SK-N-MC (cell line): ENCODE measurements at regions not wholly inside any gene's neighbourhood (a gene's known extent, or its start where the extent isn't known, plus 50 kb on each side); places are given as distances from the start of the nearest gene placed in this dataset.

Source experiments
- DNase-seq: peaks from one replicate; pipeline ENCODE4 v3.0.0-alpha.2; 2011; ENCODE audit warnings: low read depth, low spot score
- H3K27ac ChIP-seq: fragments of 200-600 bp; sonication (generic); 2 replicates; pipeline ENCODE4 v1.5.1; 2016; ENCODE audit warnings: mixed run types
- H3K36me3 ChIP-seq: fragments of 200-600 bp; sonication (generic); 2 replicates; pipeline ENCODE4 v1.6.1; 2017; ENCODE audit warnings: antibody characterized with exemption, low read length, mixed read lengths; ENCODE audit not compliant: insufficient read depth
- H3K4me3 ChIP-seq: fragments of 200-600 bp; sonication (generic); 2 replicates; pipeline ENCODE4 v1.5.1; 2016
- H3K9ac ChIP-seq: fragments of 200-600 bp; sonication (generic); 2 replicates; pipeline ENCODE4 v1.8.0; 2017; ENCODE audit warnings: mixed run types, mixed read lengths; ENCODE audit not compliant: insufficient read length
- H3K9me3 ChIP-seq: fragments of 200-600 bp; sonication (generic); 2 replicates; pipeline ENCODE4 v1.6.1; 2017; ENCODE audit warnings: low read depth, mild to moderate bottlenecking, antibody characterized with exemption, low read length, moderate library complexity, mixed read lengths
- EZH2 ChIP-seq: fragments of 200-600 bp; sonication (generic); IDR thresholded peaks from one replicate; pipeline ENCODE4 v1.6.1; 2017; ENCODE audit warnings: antibody characterized with exemption
- FOXP2 ChIP-seq: optimal IDR thresholded peaks from 2 replicates; pipeline ENCODE3; 2011; ENCODE audit warnings: mild to moderate bottlenecking, moderate library complexity; ENCODE audit not compliant: insufficient read depth; ENCODE audit errors: extremely low read length, control extremely low read depth
- POLR2AphosphoS5 ChIP-seq: IDR thresholded peaks from 2 replicates; pipeline ENCODE4 v1.6.1; 2012; ENCODE audit warnings: mild to moderate bottlenecking, low read depth, low read length, borderline replicate concordance

DNA sequence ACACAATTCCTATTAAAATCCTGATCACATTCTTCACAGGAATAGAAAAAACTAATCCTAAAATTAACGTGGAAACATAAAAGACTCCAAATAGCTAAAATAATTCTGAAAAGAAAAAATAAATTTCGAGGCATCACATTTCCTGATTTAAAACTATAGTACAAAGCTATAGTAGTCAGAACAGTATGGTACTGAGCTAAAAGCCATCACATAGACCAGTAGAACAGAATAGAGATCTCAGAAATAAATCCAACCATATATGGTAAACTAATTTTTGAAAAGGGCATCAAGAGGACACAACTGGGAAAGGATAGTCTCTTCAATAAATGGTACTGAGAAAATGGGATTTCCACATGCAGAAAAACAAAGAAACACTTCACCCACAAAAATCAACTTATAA lies 125.2 kb upstream of the DAAM1 start:
- Histone ChIP-seq H3K27ac (no peak overlapping the region), H3K9ac (no peak overlapping the region), H3K4me3 (no peak overlapping the region), H3K9me3 (no peaks in the 10 kb centered on the region), H3K36me3 (no peaks in the 10 kb centered on the region)
- TF ChIP-seq FOXP2 (no peak), POLR2AphosphoS5 (no peak), EZH2 (no peak)
- DNase-seq: no peak

DNA sequence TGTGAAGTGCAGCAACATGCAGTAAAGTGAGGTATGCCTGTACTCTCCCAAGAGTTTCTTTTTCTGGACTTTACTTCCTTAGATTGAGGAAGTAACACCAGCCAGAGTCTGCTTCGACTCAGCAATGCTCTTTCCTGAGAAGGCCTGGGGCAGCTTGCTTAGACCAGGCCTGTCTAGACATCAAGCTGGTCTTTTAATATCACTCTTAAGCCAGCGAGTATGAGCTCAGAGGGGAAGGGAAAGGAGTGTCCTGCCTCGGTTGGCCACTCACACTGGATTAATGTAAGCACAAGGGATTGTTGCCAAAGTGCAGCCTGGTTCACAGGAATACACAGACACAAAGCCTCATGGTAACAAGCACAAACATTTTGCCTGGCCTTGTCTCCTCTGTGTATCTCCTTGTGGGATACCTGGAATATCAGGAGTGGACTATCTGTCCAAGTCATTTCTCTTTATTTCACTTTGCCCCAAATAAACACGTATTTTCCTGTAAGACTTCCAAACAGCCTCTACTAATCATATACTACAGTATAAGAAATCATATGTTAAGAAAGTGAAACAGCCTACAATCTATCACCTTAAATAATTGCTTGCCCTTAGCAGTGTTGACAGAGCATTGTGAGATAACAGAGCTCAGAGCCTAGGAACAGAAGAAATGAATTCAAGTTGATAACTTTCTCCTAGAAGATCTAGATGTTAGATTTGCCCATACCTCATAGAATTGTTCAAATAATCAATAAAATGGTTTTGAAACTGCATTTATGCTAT lies 121.2 kb upstream of the DAAM1 start:
- no peak for DNase-seq
- Histone ChIP-seq H3K36me3 (no peaks in the 10 kb centered on the region), H3K9ac (no peak overlapping the region), H3K4me3 (no peak overlapping the region), H3K27ac (no peak overlapping the region), H3K9me3 (no peaks in the 10 kb centered on the region)
- TF ChIP-seq POLR2AphosphoS5: no peak
- TF ChIP-seq EZH2: no peak
- no peak for TF ChIP-seq FOXP2

DNA sequence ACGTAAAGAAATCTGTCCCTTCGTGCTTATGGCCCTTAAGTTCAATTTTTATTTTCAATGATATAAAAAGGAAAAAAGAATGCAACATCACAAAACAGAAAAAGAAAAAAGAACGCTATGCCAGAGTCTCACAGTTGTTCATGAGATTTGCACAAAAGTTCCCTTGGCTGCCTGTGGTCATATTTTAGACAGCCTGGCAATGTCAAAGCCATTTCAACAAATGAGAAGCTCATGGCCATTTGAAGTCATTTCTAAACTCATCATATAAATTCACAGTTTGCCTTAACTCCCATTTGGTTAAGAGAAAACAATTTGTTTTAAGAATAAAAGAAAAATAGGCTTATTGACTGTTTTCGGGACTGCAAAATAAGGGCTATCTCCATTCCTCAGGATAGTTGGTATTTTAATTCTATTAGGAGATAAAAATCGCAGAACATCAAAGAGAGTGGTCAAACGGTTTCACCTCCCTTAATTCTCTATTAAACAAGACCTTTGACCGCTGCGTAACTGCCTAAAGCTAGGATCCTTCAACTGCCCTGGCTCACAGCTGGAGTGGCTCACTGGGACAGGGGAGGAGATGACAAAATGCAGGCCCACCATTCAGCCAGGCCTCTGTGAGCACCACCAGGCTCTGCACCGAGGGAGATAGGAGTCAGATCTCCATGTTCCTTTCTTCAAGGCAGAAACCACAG lies 119.2 kb upstream of the DAAM1 start:
- no peak overlapping the region for H3K4me3 ChIP-seq
- H3K27ac ChIP-seq: no peak overlapping the region
- TF ChIP-seq FOXP2 (no peak), POLR2AphosphoS5 (no peak), EZH2 (no peak)
- no peak for DNase-seq
- H3K9ac ChIP-seq: no peak overlapping the region
- no peaks in the 10 kb centered on the region for H3K9me3 ChIP-seq
- no peaks in the 10 kb centered on the region for H3K36me3 ChIP-seq

DNA sequence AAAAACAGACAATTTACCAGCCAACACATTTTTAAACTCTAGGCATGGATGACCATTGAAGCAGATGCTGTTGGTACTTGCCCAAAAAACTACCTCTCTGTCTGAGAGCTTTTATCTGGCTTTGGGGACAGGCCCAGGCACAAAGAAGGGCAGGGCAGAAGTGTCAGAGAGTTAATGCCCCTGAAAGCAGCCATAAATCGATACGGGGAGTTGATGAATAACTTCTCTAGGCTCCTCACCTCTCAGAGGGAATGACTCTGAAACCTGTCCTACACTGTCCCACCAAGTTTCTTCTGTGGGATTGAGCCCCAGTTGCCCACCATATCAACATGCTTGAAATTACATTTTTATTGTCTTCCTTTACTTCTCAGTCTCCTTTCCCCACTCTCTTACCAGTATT lies 113.0 kb upstream of the DAAM1 start:
- Histone ChIP-seq H3K9ac (no peak overlapping the region), H3K36me3 (no peaks in the 10 kb centered on the region), H3K4me3 (no peak overlapping the region), H3K9me3 (no peaks in the 10 kb centered on the region), H3K27ac (no peak overlapping the region)
- no peak for DNase-seq
- no peak for TF ChIP-seq POLR2AphosphoS5
- TF ChIP-seq FOXP2: no peak
- TF ChIP-seq EZH2: no peak

- TF ChIP-seq POLR2AphosphoS5 (no peak), EZH2 (no peak), FOXP2 (no peak)
- Histone ChIP-seq H3K9me3 (no peaks in the 10 kb centered on the region), H3K36me3 (no peaks in the 10 kb centered on the region), H3K27ac (no peak overlapping the region), H3K9ac (no peak overlapping the region), H3K4me3 (no peak overlapping the region)
- DNase-seq: no peak
These were observed 106.7 kb upstream of the DAAM1 start for GRCh38 chr14:59081720-59082119.

DNA sequence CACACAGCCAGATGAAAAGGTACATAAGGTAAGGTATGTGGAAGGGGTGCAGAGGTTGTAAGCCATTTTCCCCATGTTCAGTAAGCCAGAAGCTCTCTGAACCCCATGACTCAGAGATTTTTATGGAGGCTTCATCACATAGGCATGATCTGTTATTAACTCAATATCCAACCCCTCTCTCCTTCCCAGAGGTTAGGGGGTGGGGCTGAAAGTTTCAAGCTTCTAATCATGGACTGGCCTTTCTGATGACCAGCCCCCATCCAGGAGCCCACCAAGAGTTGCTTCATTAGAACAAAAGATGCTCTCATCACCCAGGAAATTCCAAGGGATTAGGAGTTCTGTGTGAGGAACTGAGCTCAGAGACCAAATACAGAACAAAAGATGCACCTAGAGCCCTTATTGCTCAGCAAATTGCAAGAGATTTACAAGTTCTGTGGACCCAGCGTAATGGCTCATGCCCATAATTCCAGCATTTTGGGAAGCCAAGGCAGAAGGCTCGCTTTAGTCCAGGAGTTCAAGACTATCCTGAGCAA lies 103.2 kb upstream of the DAAM1 start:
- TF ChIP-seq EZH2 (no peak), POLR2AphosphoS5 (no peak), FOXP2 (no peak)
- no peak for DNase-seq
- H3K27ac ChIP-seq: no peak overlapping the region
- no peak overlapping the region for H3K9ac ChIP-seq
- H3K36me3 ChIP-seq: no peaks in the 10 kb centered on the region
- no peak overlapping the region for H3K4me3 ChIP-seq
- H3K9me3 ChIP-seq: no peaks in the 10 kb centered on the region

DNA sequence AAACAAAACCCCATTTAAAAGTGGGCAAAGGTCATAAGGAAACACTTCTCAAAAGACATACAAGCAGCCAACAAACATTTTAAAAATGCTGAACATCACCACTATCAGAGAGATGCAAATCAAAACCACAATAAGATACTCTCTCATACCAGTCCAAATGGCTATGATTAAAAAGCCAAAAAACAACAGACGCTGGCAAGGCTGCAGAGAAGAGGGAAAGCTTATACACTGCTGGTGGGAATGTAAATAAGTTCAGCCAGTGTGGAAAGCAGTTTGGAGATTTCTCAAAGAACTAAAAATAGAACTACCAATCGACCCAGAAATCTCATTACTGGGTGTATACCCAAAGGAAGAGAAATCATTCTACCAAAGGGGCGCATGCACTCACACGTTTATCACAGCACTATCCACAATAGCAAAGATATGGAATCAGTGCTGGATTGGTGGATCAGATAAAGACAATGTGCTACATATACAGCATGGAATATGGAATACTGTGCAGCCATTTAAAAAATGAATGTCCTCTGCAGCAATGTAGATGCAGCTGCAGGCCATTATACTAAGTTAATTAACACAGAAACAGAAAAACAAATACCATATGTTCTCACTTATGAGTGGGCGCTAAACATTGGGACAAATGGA lies 102.1 kb upstream of the DAAM1 start:
- H3K9me3 ChIP-seq: no peaks in the 10 kb centered on the region
- H3K27ac ChIP-seq: no peak overlapping the region
- TF ChIP-seq EZH2 (no peak), FOXP2 (no peak), POLR2AphosphoS5 (no peak)
- H3K9ac ChIP-seq: no peak overlapping the region
- no peaks in the 10 kb centered on the region for H3K36me3 ChIP-seq
- no peak for DNase-seq
- H3K4me3 ChIP-seq: no peak overlapping the region

DNA sequence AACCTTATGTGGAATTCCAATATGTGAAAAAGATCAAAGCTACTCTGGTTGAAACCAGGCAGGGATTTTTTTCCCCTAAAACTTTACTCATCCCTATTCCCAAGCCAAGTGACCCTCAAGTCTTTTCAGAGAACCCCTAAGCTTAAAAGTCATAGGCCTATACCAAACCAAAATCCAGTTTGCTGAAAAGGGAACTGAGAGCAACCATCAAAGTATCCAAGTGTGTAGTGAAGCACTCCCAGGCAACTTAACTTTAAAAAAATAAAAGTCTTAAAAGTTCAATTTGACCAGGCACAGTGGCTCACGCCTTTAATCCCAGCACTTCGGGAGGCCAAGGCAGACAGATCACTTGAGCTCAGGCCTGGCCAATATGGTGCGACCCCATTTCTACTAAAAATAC lies 101.2 kb upstream of the DAAM1 start:
- Histone ChIP-seq H3K9me3 (no peaks in the 10 kb centered on the region), H3K27ac (no peak overlapping the region), H3K36me3 (no peaks in the 10 kb centered on the region), H3K9ac (no peak overlapping the region), H3K4me3 (no peak overlapping the region)
- TF ChIP-seq POLR2AphosphoS5: no peak
- no peak for TF ChIP-seq EZH2
- no peak for TF ChIP-seq FOXP2
- DNase-seq: no peak

GRCh38 chr14:59087711-59088110 lies 100.8 kb upstream of the DAAM1 start:
- no peaks in the 10 kb centered on the region for H3K36me3 ChIP-seq
- TF ChIP-seq FOXP2: no peak
- TF ChIP-seq EZH2: no peak
- TF ChIP-seq POLR2AphosphoS5: no peak
- no peak for DNase-seq
- H3K9me3 ChIP-seq: no peaks in the 10 kb centered on the region
- H3K9ac ChIP-seq: no peak overlapping the region
- no peak overlapping the region for H3K27ac ChIP-seq
- H3K4me3 ChIP-seq: no peak overlapping the region
